Stimulated activated CD4-positive, alpha-beta T cell treated with anti-CD3 and anti-CD28 coated beads, Interleukin-15, amount 100 ng/mL, for 48 hours (primary cell): ENCODE measurements at regions not wholly inside any gene's neighbourhood (a gene's known extent, or its start where the extent isn't known, plus 50 kb on each side); places are given as distances from the start of the nearest gene placed in this dataset.
"Not testable (repeated sequence)": the region's sequence is repeated elsewhere in the genome, so short reads cannot be mapped to it uniquely, and the experiment has no call there.

ENCODE experiments used
- DNase-seq, 2 donors: peaks; one replicate each; pipeline ENCODE4 v3.0.0-alpha.2; 2020; ENCODE audit warnings: low read depth in 2 of 2

- DNase-seq: no peak
Measured at GRCh38 chr6:112579601-112580000, 232.5 kb downstream of the RFPL4B start.

GRCh38 chr6:112581015-112581414, 233.9 kb downstream of the RFPL4B start:
- DNase-seq: no peak

- DNase-seq: no peak
Measured at GRCh38 chr6:112590326-112590725, 243.2 kb downstream of the RFPL4B start.

- DNase-seq: no peak
Measured at GRCh38 chr6:112591329-112591728, 244.2 kb downstream of the RFPL4B start.

- no peak for DNase-seq
Measured at GRCh38 chr6:112592159-112592558, 245.0 kb downstream of the RFPL4B start.

GRCh38 chr6:112594886-112595594, 247.9 kb downstream of the RFPL4B start:
- no peak for DNase-seq

- DNase-seq: no peak
Measured at GRCh38 chr6:112595841-112596240, 248.7 kb downstream of the RFPL4B start.

GRCh38 chr6:112597176-112597575, 250.0 kb downstream of the RFPL4B start:
- DNase-seq: no peak

GRCh38 chr6:112600168-112600567, 253.0 kb downstream of the RFPL4B start:
- DNase-seq: no peak

GRCh38 chr6:112603726-112604125, 256.6 kb downstream of the RFPL4B start:
- no peak for DNase-seq

GRCh38 chr6:112606656-112607435, 259.7 kb downstream of the RFPL4B start:
- DNase-seq: no peak

- not testable (repeated sequence) for DNase-seq
Measured at GRCh38 chr6:112608925-112609324, 261.8 kb downstream of the RFPL4B start.

- no peak for DNase-seq
Measured at GRCh38 chr6:112613410-112613809, 266.3 kb downstream of the RFPL4B start.

- DNase-seq: no peak
Measured at GRCh38 chr6:112618849-112619248, 271.7 kb downstream of the RFPL4B start.

- DNase-seq: no peak
Measured at GRCh38 chr6:112620812-112621569, 273.9 kb downstream of the RFPL4B start.

- no peak for DNase-seq
Measured at GRCh38 chr6:112622036-112622435, 274.9 kb downstream of the RFPL4B start.

- DNase-seq: no peak
Measured at GRCh38 chr6:112626468-112627082, 279.4 kb downstream of the RFPL4B start.

- no peak for DNase-seq
Measured at GRCh38 chr6:112634376-112634775, 287.2 kb downstream of the RFPL4B start.

- DNase-seq: no peak
Measured at GRCh38 chr6:112636650-112637262, 289.6 kb downstream of the RFPL4B start.

- no peak for DNase-seq
Measured at GRCh38 chr6:112639391-112639831, 292.3 kb downstream of the RFPL4B start.

- no peak for DNase-seq
Measured at GRCh38 chr6:112640891-112641290, 293.8 kb downstream of the RFPL4B start.

GRCh38 chr6:112649853-112650252, 302.7 kb downstream of the RFPL4B start:
- DNase-seq: no peak
